Breast epithelium (tissue), 3 donors: ENCODE measurements at regions not wholly inside any gene's neighbourhood (a gene's known extent, or its start where the extent isn't known, plus 50 kb on each side); places are given as distances from the start of the nearest gene placed in this dataset.

ENCODE experiments used
- CTCF ChIP-seq, 3 donors: fragments of 450-650 bp; IDR thresholded peaks; one replicate each; pipeline ENCODE4 v1.5.1; 2016 to 2017; ENCODE audit warnings: antibody characterized with exemption in 3 of 3, mild to moderate bottlenecking in 3 of 3, moderate library complexity in 3 of 3
- POLR2A ChIP-seq: fragments of 450-650 bp; IDR thresholded peaks from one replicate; pipeline ENCODE4 v1.6.1; 2016; ENCODE audit warnings: antibody characterized with exemption, mild to moderate bottlenecking, moderate library complexity
- POLR2AphosphoS5 ChIP-seq, 3 donors: sonication (generic); formaldehyde crosslinking; IDR thresholded peaks; one replicate each; pipeline ENCODE4 v1.6.1; 2017; ENCODE audit warnings: antibody characterized with exemption in 3 of 3

GRCh38 chr20:48064929-48065328 is 279.6 kb upstream of the SULF2 start:
- TF ChIP-seq CTCF (IDR thresholded peaks at IDR 0.05) (no peak), POLR2AphosphoS5 (IDR thresholded peaks at IDR 0.05) (no peak), POLR2A (no peak)
